ENCODE measurements at regions not wholly inside any gene's neighbourhood (a gene's known extent, or its start where the extent isn't known, plus 50 kb on each side); places are given as distances from the start of the nearest gene placed in this dataset.

GRCh38 chr13:62193919-62194318 lies 778.3 kb upstream of the PCDH20 start:
- Histone ChIP-seq H3K27me3 (ENCODE audit: control insufficient read depth in 2 of 2, insufficient read depth in 2 of 2, low read length in 2 of 2) (no peaks in the 10 kb centered on the region), H3K4me2 (ENCODE audit: insufficient read depth, low read length) (no peak overlapping the region), H3K9ac (replicated peaks; ENCODE audit: extremely low read depth, insufficient read depth, low read length) (no peak overlapping the region), H3K4me3 (replicated peaks in 1 of 3; ENCODE audit: insufficient read depth in 1 of 3, low read depth in 1 of 3, low read length in 3 of 3) (no peak overlapping the region), H3K4me1 (ENCODE audit: control insufficient read depth, extremely low read depth, insufficient read depth, low read length) (no peaks in the 10 kb centered on the region), H3K79me2 (ENCODE audit: control insufficient read depth, insufficient read depth, low read length) (no peaks in the 10 kb centered on the region), H3K9me1 (replicated peaks; ENCODE audit: control insufficient read depth, extremely low read depth, insufficient read depth, low read length) (no peaks in the 10 kb centered on the region), H3K9me3 (replicated peaks; ENCODE audit: control insufficient read depth, insufficient read depth, low read length) (no peaks in the 10 kb centered on the region), H4K20me1 (replicated peaks; ENCODE audit: control insufficient read depth, extremely low read depth, insufficient read depth, low read length) (no peaks in the 10 kb centered on the region), H2AFZ (ENCODE audit: low read depth, low read length) (no peak overlapping the region), H3K36me3 (ENCODE audit: control insufficient read depth in 2 of 2, extremely low read depth in 1 of 2, insufficient read depth in 2 of 2, low read length in 2 of 2) (no peaks in the 10 kb centered on the region), H3K27ac (ENCODE audit: insufficient read depth, low read depth, low read length) (no peak overlapping the region)
- intact Hi-C loops (cut with micrococcal nuclease) (no loop called here), dilution Hi-C loops (cut with MboI; ENCODE audit: extremely low pct_ligation_motif_present, low sequenced_read_pairs) (no loop called here)
- POLR2A ChIA-PET = no interaction called here
- TF ChIP-seq MYC (IDR thresholded peaks at IDR 0.05; ENCODE audit: low read depth, low read length) = no peak
- TF ChIP-seq JUN (IDR thresholded peaks at IDR 0.05; ENCODE audit: borderline replicate concordance, insufficient read depth, insufficient read length, low read depth) = no peak
- no peak for TF ChIP-seq EZH2 (IDR thresholded peaks at IDR 0.05; ENCODE audit: borderline replicate concordance, low read depth, low read length, severe bottlenecking)
- CTCF ChIA-PET = no interaction called here
- DNase-seq (ENCODE audit: low read depth, low spot score) (no peak), FAIRE-seq (no peak)
- no TSS peak for BruUV-seq (replicated peaks)

- ChIA-PET CTCF (no interaction called here), POLR2A (no interaction called here)
- H3K9me3 ChIP-seq (replicated peaks; ENCODE audit: control insufficient read depth, insufficient read depth, low read length) = no peaks in the 10 kb centered on the region
- H3K27ac ChIP-seq (ENCODE audit: insufficient read depth, low read depth, low read length) = no peak overlapping the region
- H2AFZ ChIP-seq (ENCODE audit: low read depth, low read length) = no peak overlapping the region
- no peaks in the 10 kb centered on the region for H3K79me2 ChIP-seq (ENCODE audit: control insufficient read depth, insufficient read depth, low read length)
- no peak overlapping the region for H3K9ac ChIP-seq (replicated peaks; ENCODE audit: extremely low read depth, insufficient read depth, low read length)
- H3K9me1 ChIP-seq (replicated peaks; ENCODE audit: control insufficient read depth, extremely low read depth, insufficient read depth, low read length) = no peaks in the 10 kb centered on the region
- no peak for TF ChIP-seq FOS (IDR thresholded peaks at IDR 0.05; ENCODE audit: borderline replicate concordance, insufficient read depth, low read length)
- TF ChIP-seq GATA2 (IDR thresholded peaks at IDR 0.05; ENCODE audit: insufficient read depth, insufficient read length, low read depth, low read length) = no peak
- TF ChIP-seq POLR2AphosphoS5 (IDR thresholded peaks at IDR 0.05; ENCODE audit: insufficient read depth, low read depth, low read length) = no peak
- TF ChIP-seq, protein P1, sequence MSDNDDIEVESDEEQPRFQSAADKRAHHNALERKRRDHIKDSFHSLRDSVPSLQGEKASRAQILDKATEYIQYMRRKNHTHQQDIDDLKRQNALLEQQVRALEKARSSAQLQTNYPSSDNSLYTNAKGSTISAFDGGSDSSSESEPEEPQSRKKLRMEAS (IDR thresholded peaks at IDR 0.05; ENCODE audit: insufficient read depth, insufficient read length) = no peak
- no peak for TF ChIP-seq EZH2 (IDR thresholded peaks at IDR 0.05; ENCODE audit: borderline replicate concordance, low read depth, low read length, severe bottlenecking)
- no peak for TF ChIP-seq JUN (IDR thresholded peaks at IDR 0.05; ENCODE audit: borderline replicate concordance, insufficient read depth, insufficient read length, low read depth)
- no peak for TF ChIP-seq MYC (IDR thresholded peaks at IDR 0.05; ENCODE audit: low read depth, low read length)
- TF ChIP-seq, protein P2, sequence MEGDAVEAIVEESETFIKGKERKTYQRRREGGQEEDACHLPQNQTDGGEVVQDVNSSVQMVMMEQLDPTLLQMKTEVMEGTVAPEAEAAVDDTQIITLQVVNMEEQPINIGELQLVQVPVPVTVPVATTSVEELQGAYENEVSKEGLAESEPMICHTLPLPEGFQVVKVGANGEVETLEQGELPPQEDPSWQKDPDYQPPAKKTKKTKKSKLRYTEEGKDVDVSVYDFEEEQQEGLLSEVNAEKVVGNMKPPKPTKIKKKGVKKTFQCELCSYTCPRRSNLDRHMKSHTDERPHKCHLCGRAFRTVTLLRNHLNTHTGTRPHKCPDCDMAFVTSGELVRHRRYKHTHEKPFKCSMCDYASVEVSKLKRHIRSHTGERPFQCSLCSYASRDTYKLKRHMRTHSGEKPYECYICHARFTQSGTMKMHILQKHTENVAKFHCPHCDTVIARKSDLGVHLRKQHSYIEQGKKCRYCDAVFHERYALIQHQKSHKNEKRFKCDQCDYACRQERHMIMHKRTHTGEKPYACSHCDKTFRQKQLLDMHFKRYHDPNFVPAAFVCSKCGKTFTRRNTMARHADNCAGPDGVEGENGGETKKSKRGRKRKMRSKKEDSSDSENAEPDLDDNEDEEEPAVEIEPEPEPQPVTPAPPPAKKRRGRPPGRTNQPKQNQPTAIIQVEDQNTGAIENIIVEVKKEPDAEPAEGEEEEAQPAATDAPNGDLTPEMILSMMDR (IDR thresholded peaks at IDR 0.05; ENCODE audit: extremely low read depth in 1 of 2, insufficient read depth in 1 of 2, low read depth in 1 of 2, low read length in 2 of 2) = no peak
- no peak for TF ChIP-seq POLR2A (IDR thresholded peaks at IDR 0.05; ENCODE audit: low read depth, low read length)
- DNase-seq (ENCODE audit: low read depth, low spot score) (no peak), FAIRE-seq (no peak)
- dilution Hi-C loops (cut with MboI; ENCODE audit: extremely low pct_ligation_motif_present, low sequenced_read_pairs) = no loop called here
- BruUV-seq (replicated peaks) = no TSS peak
- H4K20me1 ChIP-seq (replicated peaks; ENCODE audit: control insufficient read depth, extremely low read depth, insufficient read depth, low read length) = no peaks in the 10 kb centered on the region
- intact Hi-C loops (cut with micrococcal nuclease) = no loop called here
- H3K27me3 ChIP-seq (ENCODE audit: control insufficient read depth in 2 of 2, insufficient read depth in 2 of 2, low read length in 2 of 2) = no peaks in the 10 kb centered on the region
- no peak overlapping the region for H3K4me2 ChIP-seq (ENCODE audit: insufficient read depth, low read length)
- H3K36me3 ChIP-seq (ENCODE audit: control insufficient read depth in 2 of 2, extremely low read depth in 1 of 2, insufficient read depth in 2 of 2, low read length in 2 of 2) = no peaks in the 10 kb centered on the region
- no peak overlapping the region for H3K4me3 ChIP-seq (replicated peaks in 1 of 3; ENCODE audit: insufficient read depth in 1 of 3, low read depth in 1 of 3, low read length in 3 of 3)
- no peaks in the 10 kb centered on the region for H3K4me1 ChIP-seq (ENCODE audit: control insufficient read depth, extremely low read depth, insufficient read depth, low read length)
These were observed 770.1 kb upstream of the PCDH20 start for GRCh38 chr13:62185631-62186255.

All from endothelial cell of umbilical vein (primary cell).